CD4-positive, alpha-beta T cell treated with Interferon gamma for 1 hour (primary cell): ENCODE measurements at regions not wholly inside any gene's neighbourhood (a gene's known extent, or its start where the extent isn't known, plus 50 kb on each side); places are given as distances from the start of the nearest gene placed in this dataset.
"Not testable (repeated sequence)": the region's sequence is repeated elsewhere in the genome, so short reads cannot be mapped to it uniquely, and the experiment has no call there.

Experiments used
- DNase-seq: peaks from one replicate; pipeline ENCODE4 v3.0.0-alpha.2; 2020

DNA sequence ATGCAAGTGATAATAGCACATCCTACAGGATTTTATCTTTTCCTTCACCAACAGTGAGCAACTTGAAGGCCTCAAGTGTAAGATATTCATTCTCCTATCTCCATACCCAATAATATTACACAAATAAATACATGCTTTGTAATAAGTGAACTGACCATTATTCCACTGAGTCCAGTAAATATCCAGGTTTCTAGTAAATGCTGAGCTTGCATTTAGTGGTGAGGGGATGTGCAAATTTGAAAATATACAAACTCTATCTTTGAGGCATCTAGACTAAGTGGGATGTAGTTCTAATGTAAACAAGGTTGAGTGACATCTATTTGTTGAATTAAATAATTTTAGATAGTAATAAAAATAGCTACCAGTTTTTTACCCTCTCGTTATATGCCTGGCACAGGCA is 587.6 kb upstream of the IL12A start:
- no peak for DNase-seq

DNA sequence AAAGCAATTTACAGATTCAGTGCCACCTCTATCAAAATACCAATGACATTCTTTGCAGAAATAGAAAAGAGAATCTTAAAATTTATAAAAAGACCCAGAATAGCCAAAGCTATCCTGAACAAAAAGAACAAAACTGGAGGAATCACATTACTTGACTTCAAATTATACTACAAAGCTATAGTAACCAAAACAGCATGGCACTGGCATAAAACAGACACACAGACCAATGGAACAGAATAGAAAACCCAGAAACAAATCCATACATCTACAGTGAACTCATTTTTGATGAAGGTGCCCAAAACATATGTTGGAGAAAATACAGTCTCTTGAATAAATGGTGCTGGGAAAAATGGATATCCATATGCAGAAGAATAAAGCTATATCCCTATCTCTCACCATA is 578.9 kb upstream of the IL12A start:
- not testable (repeated sequence) for DNase-seq

DNA sequence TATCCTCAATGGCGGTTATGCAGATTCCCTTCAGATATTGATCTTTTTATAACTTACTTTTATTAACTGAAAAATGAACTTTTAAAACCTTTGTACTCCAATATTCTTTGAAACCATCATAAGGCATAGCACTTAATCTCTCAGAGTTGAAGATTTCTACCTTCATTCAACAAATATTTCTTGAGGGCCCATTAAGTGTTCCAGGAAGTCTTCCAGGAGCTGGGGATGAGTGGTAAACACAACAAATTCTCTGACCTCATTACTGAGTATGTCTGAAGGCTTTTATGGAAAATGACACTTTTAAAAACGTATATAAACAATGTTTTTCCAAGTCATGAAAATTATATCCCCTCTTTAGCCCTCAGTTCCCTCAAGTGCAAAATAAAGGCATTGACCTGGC is 575.3 kb upstream of the IL12A start:
- no peak for DNase-seq

- no peak for DNase-seq
These were observed 571.8 kb upstream of the IL12A start for GRCh38 chr3:159416856-159417255.

DNA sequence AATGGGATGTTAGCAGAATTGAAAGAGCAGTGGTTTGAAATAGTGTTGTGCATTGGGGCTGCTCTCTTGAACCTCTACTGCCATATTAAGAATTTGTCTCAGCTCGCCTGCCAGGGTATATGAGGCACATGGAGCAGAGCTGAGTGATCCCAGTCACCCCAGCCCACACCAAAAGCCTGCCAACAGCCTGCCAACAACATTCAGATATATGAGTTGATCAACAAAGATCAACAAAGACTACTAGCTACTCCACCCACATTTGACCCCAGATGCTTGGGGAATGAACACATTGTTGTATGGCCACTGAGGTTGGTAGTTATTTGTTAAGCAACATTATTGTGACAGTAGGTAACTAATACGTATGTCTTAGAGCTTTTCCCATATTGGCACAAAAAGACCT is 570.9 kb upstream of the IL12A start:
- no peak for DNase-seq

DNA sequence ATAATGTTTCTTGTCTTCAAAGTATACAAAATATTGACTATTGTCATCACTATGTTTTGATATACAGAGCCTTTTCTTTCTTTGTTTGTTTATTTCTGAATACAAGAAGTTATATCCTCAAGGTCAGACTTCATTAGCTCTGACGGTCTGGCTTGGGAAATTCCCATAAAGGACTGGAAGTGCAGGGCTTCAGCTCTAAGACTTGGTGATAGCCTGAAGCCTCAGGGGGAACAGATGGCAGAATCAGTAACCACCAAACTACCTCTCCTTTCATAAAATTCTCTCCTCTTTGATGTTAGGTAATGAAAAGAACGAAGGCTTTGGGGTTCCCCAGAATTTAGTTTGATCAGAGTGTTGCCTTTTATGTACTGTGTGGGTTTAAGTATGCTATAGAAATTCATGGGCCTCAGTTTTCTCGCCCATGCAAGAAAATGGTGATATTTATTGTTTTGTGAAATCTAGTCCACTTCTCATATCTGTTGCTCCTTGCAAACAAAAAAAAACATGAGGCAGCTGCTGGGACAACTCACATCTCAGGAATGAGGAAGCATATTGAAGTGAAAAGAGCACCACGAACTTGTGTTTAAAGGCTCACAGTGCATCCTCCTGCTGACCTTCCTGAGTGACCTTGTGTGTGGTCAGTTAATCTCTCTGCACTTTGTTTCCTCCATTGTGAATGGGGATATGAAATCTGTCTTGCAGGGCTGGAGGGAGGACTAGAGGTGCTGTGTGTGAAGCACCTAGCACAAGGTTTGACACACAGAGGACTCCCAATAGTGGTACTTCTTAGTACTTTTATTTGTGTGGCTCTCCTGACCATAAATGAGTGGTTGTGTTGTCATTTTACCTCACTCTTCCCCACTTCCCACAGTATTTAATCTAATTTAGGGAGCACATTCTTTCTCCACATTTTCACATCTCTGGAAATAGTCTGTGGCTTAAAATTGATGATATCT is 569.8 kb upstream of the IL12A start:
- no peak for DNase-seq

GRCh38 chr3:159429702-159430101 is 558.9 kb upstream of the IL12A start:
- no peak for DNase-seq

- DNase-seq = no peak
These were observed 555.8 kb upstream of the IL12A start for GRCh38 chr3:159432682-159433340.

DNA sequence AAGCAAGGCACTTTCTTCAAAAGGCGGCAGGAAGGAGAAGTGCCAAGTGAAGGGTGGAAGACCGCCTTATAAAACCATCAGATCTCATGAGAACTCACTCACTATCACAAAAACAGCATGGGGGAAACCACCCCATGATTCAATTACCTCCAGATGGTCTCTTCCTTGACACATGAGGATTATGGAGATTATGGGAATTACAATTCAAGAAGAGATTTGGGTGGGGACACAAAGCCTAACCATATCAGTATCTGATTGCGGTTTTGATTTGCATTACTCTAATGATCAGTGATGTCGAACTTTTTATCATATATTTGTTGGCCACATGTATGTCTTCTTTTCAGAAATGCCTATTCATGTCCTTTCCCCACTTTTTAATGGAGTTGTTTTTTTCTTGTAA is 549.3 kb upstream of the IL12A start:
- DNase-seq = no peak

DNA sequence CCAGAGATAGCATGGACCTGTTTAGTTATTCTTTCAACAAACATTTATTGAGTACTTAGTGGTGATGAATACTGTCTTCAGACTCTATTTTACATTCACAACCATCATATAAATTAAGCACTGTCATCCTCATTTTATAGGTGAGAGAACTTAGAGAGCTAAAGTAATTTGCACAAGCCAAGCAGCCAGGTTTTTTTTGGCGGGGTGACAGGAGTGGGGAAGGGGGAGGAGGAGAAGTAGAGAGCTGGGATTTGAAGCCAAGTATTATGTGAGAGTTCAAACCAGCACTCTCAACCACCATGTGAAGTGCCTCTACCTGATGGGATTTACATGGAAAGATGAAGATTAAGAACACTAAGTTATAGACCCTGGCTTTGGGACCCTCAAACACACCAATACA is 547.4 kb upstream of the IL12A start:
- no peak for DNase-seq

- DNase-seq = no peak
These were observed 545.4 kb upstream of the IL12A start for GRCh38 chr3:159443266-159443665.

- DNase-seq = no peak
These were observed 540.8 kb upstream of the IL12A start for GRCh38 chr3:159447841-159448240.

GRCh38 chr3:159448902-159449301 is 539.7 kb upstream of the IL12A start:
- no peak for DNase-seq

DNA sequence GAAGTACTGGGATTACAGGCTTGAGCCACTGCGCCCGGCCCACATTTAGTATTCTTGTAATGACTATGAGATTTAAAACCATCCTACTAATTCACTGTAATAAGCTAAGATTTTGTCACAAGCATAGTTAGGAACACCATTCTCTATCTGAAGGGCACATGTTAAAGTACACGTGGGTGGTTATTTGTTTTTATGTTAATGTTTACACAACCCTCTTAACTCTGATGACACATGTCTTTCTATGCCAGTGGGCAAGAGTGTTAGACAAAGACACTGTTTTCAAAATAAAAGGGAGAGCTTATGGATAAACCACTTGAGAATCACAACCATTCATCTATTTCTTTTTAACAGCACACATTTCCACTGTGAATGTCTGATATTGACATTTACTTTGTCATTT is 537.6 kb upstream of the IL12A start:
- no peak for DNase-seq

DNA sequence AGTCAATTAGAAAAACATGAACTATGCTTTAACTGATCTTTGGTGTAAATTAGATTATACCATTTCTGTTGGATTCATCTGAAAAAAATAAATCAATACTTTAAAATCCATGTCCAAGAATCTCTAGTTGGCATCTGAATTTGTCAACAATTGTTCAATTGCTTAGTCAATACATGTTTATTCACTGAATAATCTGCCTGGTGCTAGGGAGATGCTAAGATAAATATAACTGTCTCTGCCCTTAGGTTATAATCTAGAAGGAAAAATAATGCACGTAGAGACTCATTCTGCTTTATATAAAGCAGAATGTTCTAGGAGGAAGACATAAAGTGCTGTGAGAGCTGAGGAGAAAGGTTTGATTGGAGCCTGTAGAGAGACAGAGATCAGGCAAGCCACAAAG is 537.2 kb upstream of the IL12A start:
- no peak for DNase-seq

DNA sequence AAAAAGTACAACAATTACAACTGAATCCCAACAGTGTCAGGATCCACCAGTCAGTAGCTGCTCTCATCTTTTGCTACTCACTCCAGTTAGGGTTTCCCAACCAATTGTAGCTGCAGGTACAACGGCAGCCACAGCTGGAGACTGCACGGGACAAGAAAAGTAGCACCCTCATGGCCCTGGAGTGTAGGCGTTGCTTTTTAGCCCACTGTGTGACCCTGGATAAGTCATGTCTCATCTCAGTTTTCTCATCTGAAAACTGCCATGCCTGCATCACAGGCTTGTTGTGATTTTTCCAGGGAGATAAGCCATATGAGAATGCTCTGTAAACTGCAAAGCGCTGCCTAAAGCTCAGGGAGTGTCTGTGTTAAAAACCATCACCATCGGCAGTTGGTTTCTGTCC is 535.6 kb upstream of the IL12A start:
- DNase-seq = no peak

- no peak for DNase-seq
These were observed 534.7 kb upstream of the IL12A start for GRCh38 chr3:159453945-159454344.

- DNase-seq = no peak
These were observed 532.9 kb upstream of the IL12A start for GRCh38 chr3:159455741-159456181.

DNA sequence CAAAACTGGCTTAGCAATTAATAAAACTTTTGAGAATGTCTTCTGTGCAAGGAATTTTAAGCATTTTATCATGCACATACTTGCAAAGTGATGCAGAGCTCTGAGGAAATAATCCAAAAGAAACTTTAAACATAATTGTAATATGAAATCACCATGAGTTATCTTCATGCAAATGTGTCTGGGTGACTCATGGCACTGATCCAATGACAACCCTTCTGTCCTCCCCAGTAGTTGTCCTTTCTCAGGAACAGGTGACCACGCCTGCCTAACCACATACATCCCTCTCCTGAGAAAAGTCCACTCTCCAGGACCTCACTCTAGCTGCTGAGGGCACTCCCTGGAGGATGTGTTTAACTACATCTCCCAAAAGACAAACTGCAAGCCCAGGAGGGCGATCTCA is 530.6 kb upstream of the IL12A start:
- no peak for DNase-seq

GRCh38 chr3:159458982-159459381 is 529.7 kb upstream of the IL12A start:
- DNase-seq = no peak

GRCh38 chr3:159472611-159473010 is 516.0 kb upstream of the IL12A start:
- no peak for DNase-seq

DNA sequence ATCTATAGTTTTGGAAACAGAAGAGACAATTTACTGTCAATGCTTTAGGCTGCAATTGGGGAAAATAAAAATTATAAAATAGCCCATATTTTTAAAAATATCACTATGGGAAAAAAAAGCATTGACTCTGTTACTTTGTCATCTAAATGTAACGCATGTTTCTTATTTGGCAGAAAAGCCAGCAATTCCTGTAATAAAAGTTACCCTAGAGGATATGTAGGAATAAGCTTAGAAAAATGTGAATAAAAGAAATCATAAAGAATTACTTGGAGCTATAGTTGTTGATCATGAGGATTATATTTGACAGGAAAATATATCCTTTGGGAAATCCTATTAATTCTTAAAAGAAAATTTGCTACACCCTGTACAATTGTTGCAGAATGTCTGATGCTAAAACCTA is 515.4 kb upstream of the IL12A start:
- DNase-seq = no peak

DNA sequence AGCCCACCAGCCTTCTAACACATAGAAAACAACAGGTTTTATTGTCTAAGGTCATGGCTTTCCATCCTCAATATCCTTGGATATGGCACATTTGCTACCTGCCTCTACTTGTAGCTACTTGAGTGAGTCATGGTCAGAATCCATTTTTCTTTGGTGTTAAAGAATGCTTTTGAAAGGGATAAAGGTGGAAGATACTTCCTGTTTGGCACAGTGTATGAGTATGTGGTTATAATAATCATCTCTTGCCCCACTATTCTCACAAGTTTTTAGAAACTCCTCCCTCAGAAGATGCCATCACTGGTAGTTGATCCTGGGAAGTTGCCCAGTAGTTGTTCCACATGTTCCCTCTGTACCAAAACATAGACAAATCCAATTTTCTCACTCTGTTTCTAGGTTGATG is 508.6 kb upstream of the IL12A start:
- DNase-seq = no peak

- no peak for DNase-seq
These were observed 506.2 kb upstream of the IL12A start for GRCh38 chr3:159482241-159482993.
